ENCODE measurements at regions not wholly inside any gene's neighbourhood (a gene's known extent, or its start where the extent isn't known, plus 50 kb on each side); places are given as distances from the start of the nearest gene placed in this dataset.

DNA sequence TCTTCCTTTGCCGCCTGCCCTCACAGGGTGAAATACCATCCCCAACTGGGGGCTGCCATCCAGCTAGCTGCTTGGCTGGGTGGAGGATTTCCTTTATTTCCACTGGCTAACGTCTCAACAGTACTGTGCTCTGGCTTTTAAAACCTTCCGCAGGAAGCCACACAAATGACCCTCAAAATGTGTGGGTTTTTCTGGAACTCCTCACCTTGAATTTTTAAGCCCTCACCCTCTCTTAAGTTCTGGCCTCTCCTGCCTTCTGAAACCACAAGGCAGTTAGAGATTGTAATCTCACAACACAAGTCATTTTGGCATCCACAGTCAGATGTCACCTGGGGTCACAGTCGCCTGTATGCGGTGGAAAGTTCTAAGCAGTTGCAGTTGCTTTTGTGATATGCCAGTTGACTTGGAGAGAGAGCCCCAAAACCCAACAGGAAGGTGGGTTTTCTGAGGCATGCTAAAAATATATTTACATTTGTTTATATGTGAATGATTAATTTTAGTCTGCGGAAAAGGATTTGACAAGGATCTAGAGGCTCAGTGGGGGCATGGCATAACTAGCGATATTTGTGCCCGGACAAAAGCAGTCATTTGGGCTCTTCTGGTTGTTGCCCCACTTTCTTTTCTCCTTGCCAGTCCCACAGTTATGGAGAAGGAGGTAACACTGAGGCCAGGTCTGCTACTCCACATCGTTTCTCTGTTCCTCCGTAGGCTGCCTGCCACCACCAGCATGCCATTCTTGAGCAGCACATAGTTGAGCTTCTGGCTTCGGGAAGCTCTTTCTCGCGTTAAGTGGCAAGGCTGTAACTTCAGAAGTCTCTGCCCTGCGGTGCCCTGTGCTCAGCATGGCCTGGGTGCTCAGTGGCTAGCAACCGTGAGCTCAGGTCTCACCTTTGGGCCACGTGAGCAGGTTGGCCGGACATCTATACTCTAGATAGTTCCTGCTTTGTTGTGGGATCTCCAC is 335.3 kb downstream of the CD83 start (continued):
- TF ChIP-seq, protein P1, sequence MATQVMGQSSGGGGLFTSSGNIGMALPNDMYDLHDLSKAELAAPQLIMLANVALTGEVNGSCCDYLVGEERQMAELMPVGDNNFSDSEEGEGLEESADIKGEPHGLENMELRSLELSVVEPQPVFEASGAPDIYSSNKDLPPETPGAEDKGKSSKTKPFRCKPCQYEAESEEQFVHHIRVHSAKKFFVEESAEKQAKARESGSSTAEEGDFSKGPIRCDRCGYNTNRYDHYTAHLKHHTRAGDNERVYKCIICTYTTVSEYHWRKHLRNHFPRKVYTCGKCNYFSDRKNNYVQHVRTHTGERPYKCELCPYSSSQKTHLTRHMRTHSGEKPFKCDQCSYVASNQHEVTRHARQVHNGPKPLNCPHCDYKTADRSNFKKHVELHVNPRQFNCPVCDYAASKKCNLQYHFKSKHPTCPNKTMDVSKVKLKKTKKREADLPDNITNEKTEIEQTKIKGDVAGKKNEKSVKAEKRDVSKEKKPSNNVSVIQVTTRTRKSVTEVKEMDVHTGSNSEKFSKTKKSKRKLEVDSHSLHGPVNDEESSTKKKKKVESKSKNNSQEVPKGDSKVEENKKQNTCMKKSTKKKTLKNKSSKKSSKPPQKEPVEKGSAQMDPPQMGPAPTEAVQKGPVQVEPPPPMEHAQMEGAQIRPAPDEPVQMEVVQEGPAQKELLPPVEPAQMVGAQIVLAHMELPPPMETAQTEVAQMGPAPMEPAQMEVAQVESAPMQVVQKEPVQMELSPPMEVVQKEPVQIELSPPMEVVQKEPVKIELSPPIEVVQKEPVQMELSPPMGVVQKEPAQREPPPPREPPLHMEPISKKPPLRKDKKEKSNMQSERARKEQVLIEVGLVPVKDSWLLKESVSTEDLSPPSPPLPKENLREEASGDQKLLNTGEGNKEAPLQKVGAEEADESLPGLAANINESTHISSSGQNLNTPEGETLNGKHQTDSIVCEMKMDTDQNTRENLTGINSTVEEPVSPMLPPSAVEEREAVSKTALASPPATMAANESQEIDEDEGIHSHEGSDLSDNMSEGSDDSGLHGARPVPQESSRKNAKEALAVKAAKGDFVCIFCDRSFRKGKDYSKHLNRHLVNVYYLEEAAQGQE (IDR thresholded peaks at IDR 0.05; ENCODE audit: low read depth) = no peak

DNA sequence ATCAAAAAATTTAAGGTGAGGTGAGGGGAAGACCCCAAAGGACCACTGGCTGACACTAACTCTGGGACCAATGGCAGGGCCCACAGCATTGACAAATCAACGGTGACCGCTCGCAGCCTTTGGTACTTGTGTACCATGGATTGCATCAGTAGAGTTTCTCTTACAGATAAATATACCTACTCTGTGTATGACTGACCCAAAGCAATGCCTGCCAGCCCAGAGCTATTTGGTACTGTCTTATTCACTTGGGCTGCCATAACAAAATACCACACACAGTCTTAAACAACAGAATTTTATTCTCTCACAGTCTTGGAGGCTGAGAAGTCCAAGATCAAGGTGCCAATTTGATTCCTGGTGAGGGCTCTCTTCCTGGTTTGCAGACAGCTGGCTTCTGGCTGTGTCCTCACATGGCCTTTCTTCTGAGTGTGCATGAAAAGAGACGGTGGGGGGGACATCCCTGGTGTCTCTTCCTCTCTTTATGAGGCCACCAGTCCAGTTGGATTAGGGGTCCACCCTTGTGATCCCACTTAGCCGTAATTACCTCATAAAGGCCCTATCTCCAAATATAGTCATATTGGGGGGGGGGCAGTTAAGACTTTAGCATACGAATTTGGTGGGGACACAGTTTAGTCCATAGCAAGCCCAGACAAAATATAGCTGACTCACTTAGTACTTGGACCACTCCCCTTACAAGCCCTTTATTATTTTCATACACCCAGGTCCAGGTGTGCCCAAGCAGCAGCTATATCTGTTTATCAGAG is 336.3 kb downstream of the CD83 start:
- POLR2A ChIA-PET = no interaction called here
- Histone ChIP-seq H3K27ac (ENCODE audit: low read depth, low read length) (no peak overlapping the region), H4K20me1 (ENCODE audit: insufficient read depth) (no peaks in the 10 kb centered on the region), H3K9me2 (ENCODE audit: insufficient read depth) (no peaks in the 10 kb centered on the region), H3K9me3 (ENCODE audit: control insufficient read depth in 1 of 2, insufficient read depth in 1 of 2, low read depth in 1 of 2, low read length in 2 of 2) (no peaks in the 10 kb centered on the region), H3K27me3 (ENCODE audit: insufficient read depth, low read length) (no peaks in the 10 kb centered on the region), H2AFZ (ENCODE audit: low read depth, low read length, poor library complexity, severe bottlenecking) (no peak overlapping the region), H3K4me3 (replicated peaks in 1 of 2; ENCODE audit: low read depth in 1 of 2, low read length in 2 of 2) (no peak overlapping the region), H3K36me3 (ENCODE audit: control insufficient read depth in 1 of 2, insufficient read depth in 2 of 2, low read length in 2 of 2) (no peaks in the 10 kb centered on the region), H3K4me1 (ENCODE audit: control insufficient read depth in 1 of 2, insufficient read depth in 2 of 2, low read length in 2 of 2) (no peaks in the 10 kb centered on the region), H3K79me2 (ENCODE audit: insufficient read depth, low read length) (no peaks in the 10 kb centered on the region), H3K4me2 (ENCODE audit: low read length) (no peak overlapping the region), H3K9ac (ENCODE audit: low read length) (no peak overlapping the region)
- BruUV-seq (replicated peaks) = no TSS peak
- TF ChIP-seq RAD21 (IDR thresholded peaks at IDR 0.05; ENCODE audit: low read depth) (no peak), ELF1 (IDR thresholded peaks at IDR 0.05; ENCODE audit: borderline replicate concordance, low read depth) (no peak), POLR2A (IDR thresholded peaks at IDR 0.05; ENCODE audit: borderline replicate concordance, extremely low read depth, insufficient read depth, insufficient read length) (no peak)
- intact Hi-C loops (cut with micrococcal nuclease) = no loop called here
- no peak for ATAC-seq
- CTCF ChIA-PET = no interaction called here
- DNase-seq (ENCODE audit: low read depth, low spot score) = no peak
- RAD21 ChIA-PET (ENCODE audit: low non-redundant PET in 1 of 2, low total read pairs in 2 of 2, uncharacterized antibody in 2 of 2, unreplicated experiment in 2 of 2) = no interaction called here

Measured in HCT116 (cell line).